ENCODE measurements at regions not wholly inside any gene's neighbourhood (a gene's known extent, or its start where the extent isn't known, plus 50 kb on each side); places are given as distances from the start of the nearest gene placed in this dataset.
"Not testable (repeated sequence)": the region's sequence is repeated elsewhere in the genome, so short reads cannot be mapped to it uniquely, and the experiment has no call there.

DNA sequence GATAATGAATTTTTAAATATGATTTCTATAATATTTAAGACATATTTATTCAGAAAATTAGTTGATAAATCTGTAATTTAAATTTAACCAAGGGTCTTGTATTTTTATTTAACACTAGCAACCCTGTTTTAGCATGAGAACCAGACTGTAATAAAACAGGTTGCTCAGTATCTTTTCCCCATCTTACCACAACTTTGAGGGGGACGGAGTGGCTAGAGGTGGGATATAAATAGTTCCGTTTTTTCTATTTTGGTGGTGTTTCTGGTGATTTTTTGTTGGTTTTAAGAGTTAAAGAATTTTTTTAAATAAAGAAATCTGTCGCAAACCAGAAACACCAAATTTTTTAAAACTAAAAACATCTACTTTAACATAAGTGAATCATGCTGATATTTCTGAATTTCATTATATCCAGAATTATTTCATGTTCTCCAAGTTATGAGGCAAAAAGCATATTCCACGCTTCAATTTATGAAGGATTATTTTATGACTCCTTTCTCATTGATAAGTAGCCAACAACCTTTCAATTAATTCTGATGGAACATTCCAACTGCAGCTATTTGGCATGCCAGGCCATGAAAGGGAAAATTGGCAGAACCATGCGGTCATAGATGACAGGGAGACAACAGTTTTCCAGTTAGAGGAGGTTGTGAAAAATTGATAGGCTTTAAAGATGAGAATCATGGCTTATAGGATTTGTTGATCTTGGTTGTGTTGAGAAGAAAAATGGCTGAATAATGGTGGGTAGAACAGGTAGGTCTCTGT is 151.9 kb upstream of the CARMIL1 start:
- DNase-seq = no peak

- no peak for DNase-seq
Measured at GRCh38 chr6:25130518-25130917, 148.7 kb upstream of the CARMIL1 start.

- DNase-seq = no peak
Measured at GRCh38 chr6:25132934-25133333, 146.2 kb upstream of the CARMIL1 start.

GRCh38 chr6:25133568-25133967 is 145.6 kb upstream of the CARMIL1 start:
- DNase-seq = no peak

GRCh38 chr6:25136854-25137253 is 142.3 kb upstream of the CARMIL1 start:
- DNase-seq = no peak

- DNase-seq = no peak
Measured at GRCh38 chr6:25137480-25137879, 141.7 kb upstream of the CARMIL1 start.

DNA sequence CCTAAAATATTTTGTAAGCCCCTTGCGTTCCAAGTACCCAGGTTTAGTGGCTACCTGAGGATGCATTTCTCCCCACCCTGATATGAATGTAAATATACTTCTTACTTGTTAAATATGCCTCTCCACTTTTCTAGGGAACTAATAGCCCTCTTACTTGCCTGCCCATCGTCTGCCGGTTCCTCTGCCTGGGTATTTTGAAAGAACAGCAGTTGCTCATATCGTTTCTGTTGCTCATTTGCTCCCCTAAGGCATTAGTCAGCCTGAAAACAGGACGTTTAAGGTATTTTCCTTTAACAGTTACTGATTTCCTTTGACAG is 141.3 kb upstream of the CARMIL1 start:
- no peak for DNase-seq

- peak; percentile 64 for DNase-seq
Measured at GRCh38 chr6:25138233-25138933, 140.8 kb upstream of the CARMIL1 start.

- DNase-seq = no peak
Measured at GRCh38 chr6:25138934-25139415, 140.2 kb upstream of the CARMIL1 start.

DNA sequence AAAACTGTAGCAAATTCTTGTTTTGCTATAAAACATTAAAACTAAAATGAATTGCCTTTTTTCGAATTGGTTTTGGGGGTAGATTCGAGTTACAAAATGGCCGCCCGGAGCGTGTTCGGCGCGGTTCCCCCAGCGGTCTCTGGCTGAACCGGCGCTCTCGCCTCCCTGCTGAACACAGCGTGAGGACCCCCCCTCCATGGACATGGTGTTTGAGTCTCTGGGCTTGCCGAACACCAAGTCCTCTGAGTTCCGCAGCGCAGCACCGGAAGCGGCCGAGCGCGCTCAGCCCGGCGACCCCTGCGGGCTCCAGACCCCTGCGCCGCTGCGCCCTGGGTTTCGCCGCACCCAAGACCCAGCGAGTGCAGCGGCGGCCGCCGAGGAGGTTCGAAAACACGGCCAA is 139.6 kb upstream of the CARMIL1 start:
- DNase-seq = not testable (repeated sequence)

DNA sequence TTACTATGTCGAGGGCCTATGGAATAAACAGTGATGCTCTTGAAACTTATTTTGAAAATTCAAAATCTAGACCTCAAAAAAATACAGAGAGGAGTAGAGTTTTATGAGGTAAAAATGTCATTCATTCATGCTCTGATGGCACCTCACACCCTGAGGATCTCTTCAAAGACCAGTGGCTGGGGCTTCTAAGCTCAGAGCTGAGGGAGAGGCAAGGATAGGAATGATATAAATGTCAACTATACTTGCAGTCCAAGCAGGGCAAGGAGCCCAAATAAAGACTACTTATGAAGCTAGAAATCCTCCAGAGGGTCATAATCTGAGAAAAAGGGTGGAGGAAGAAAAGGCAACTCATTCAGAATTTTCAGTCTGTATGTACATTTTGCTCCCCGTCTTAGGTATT is 136.7 kb upstream of the CARMIL1 start:
- no peak for DNase-seq

- DNase-seq = no peak
Measured at GRCh38 chr6:25144919-25145318, 134.3 kb upstream of the CARMIL1 start.

DNA sequence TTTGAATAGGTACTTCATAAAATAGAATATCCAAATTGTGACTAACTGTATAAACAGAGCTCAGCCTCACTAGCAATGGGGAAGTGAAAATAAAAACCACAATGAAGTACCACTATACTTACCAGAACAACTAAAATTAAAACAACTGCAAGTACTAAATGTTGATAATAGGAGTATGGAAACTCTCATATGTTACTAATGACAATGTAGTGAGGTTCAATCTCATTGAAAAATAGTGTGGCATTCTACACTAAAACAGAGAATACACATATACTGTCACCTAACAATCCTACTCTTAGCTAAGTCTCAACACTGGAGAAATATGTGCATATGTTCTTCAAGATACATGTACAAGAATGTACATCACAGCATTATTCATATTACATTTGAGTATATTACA is 132.0 kb upstream of the CARMIL1 start:
- DNase-seq = no peak

DNA sequence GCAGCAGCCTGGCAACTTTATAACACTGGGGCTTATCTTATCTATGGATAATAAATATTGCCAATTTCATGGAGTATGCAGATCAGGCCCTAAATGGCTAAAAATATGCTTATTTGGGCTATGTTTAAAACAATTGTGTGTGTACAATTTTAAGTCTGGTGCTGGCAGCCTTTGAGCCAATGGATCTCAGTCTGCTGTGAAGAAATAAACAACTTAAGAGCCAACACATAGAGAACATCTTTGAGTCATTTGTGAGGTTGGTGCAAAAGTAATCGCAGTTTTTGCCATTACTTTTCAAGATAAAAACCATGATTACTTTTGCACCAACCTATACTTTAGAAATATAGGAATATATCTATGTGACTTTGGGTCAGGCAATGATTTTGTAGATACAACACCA is 129.1 kb upstream of the CARMIL1 start:
- no peak for DNase-seq

DNA sequence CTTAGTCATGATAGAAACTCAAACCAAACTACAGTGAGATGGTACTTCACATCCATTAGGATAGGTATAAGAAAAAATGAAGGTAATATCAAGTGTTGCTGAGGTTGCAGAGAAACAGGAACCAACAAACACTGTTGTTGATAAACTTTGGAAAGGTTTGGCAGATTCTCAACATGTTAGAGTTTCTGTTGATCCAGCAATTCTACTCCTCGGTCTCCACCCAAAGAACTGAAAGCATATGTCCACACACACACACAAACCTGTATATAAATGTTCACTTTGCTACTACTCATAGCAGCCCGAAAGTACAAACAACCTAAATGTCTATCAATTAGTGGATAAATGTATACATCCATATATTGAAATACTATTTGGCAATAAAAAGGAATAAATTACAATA is 128.3 kb upstream of the CARMIL1 start:
- DNase-seq = no peak

DNA sequence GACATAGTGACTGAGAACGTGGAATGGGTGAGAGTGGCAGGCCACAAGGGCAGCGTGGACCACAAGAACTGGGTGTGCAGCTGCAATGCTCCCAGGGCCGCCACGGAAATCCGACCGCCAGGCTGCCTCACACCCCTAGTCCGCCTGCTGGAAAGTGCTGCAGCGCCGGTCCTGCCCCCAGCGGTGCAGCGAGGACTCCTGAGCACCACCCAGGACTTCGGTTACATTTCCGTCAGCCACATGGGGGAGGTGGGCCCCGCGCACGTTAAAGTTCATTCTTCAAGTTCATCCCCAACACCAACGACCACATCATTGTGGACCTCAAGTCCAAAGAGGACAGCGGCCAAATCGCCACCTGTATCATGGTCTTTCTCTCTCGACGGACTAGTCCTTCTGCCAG is 126.1 kb upstream of the CARMIL1 start:
- DNase-seq = no peak

DNA sequence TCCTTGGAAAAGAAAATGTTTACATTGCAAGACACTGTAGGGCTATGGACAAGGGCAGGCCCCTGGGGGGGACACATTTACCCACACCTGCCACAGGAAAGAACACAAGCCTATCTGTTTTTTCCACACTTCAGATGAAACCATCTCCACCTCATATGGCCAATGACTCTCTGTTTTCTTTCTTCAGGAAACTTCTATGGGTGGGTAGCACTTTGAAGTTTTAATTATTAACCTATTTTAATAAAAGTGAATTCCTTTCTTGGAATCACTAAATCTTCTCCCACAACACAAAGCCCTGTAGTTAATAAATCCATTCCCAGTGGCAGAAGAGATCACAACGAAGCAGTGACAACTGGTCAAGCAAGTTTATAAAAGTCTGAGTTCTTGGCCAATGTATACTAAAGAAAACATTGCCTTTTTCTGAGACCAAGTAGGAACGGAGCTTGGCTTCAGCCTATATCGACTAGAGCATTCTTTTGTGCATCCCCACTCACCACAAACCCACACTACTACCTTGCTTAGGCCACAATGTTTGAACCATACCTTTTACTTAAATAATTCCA is 125.1 kb upstream of the CARMIL1 start:
- DNase-seq = no peak

GRCh38 chr6:25155211-25155610 is 124.0 kb upstream of the CARMIL1 start:
- DNase-seq = no peak

- DNase-seq = no peak
Measured at GRCh38 chr6:25156123-25156522, 123.1 kb upstream of the CARMIL1 start.

GRCh38 chr6:25157183-25157582 is 122.0 kb upstream of the CARMIL1 start:
- DNase-seq = no peak

DNA sequence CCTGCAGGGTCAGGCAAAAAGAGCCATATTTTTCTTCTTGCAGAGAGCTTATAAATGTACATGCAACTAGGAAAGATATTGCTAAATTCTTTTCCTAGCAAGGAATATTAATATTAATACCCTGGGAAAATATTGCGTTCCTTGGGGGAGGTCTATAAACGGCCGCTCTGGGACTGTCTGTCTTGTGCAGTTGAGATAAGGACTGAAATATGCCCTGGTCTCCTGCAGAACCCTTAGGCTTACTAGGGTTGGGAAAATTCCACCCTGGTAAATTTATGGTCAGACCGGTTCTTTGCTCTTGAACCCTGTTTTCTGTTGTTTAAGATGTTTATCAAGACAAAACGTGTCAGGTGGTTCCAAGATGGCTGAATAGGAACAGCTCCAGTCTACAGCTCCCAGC is 121.3 kb upstream of the CARMIL1 start:
- no peak for DNase-seq

GRCh38 chr6:25160134-25160533 is 119.0 kb upstream of the CARMIL1 start:
- not testable (repeated sequence) for DNase-seq

GRCh38 chr6:25165177-25165576 is 114.0 kb upstream of the CARMIL1 start:
- DNase-seq = no peak

- DNase-seq = no peak
Measured at GRCh38 chr6:25165800-25166199, 113.4 kb upstream of the CARMIL1 start.
